ENCODE measurements at regions not wholly inside any gene's neighbourhood (a gene's known extent, or its start where the extent isn't known, plus 50 kb on each side); places are given as distances from the start of the nearest gene placed in this dataset.

- H3K9ac ChIP-seq (ENCODE audit: insufficient read depth, low read length, poor library complexity, severe bottlenecking) = no peak overlapping the region
- no peak overlapping the region for H3K4me2 ChIP-seq (replicated peaks; ENCODE audit: extremely low read depth, low read length, poor library complexity, severe bottlenecking)
- Mint-ChIP-seq H3K4me1 (no peaks in the 10 kb centered on the region), H3K9me3 (no peaks in the 10 kb centered on the region), H3K27ac (no peak overlapping the region), H3K27me3 (ENCODE audit: low read depth in 3 of 3) (no peaks in the 10 kb centered on the region), H3K4me3 (no peak overlapping the region), H3K36me3 (no peaks in the 10 kb centered on the region)
- H3K4me3 ChIP-seq (replicated peaks in 1 of 3; ENCODE audit: low read depth in 2 of 3, low read length in 3 of 3) = no peak overlapping the region
- no peaks in the 10 kb centered on the region for H3K79me2 ChIP-seq (ENCODE audit: insufficient read depth, low read length)
- H2AFZ ChIP-seq (ENCODE audit: insufficient read depth, low read depth, low read length, poor library complexity, severe bottlenecking) = no peak overlapping the region
- WGBS (ENCODE audit: insufficient coverage) = 94% methylated on average over 5 of the region's 9 CpGs
- TF ChIP-seq CTCF (IDR thresholded peaks at IDR 0.05) = no peak
- no peaks in the 10 kb centered on the region for H3K4me1 ChIP-seq (ENCODE audit: control insufficient read depth in 1 of 2, insufficient read depth in 2 of 2, low read length in 2 of 2)
- no peaks in the 10 kb centered on the region for H3K36me3 ChIP-seq (replicated peaks in 1 of 2; ENCODE audit: control insufficient read depth in 1 of 2, insufficient read depth in 2 of 2, low read length in 2 of 2)
- DNase-seq = no peak
- H3K9me3 ChIP-seq (replicated peaks in 1 of 2; ENCODE audit: control insufficient read depth in 1 of 2, insufficient read depth in 1 of 2, low read length in 2 of 2) = no peaks in the 10 kb centered on the region
- H3K27ac ChIP-seq (ENCODE audit: low read depth in 1 of 2, low read length in 2 of 2) = no peak overlapping the region
- H3K27me3 ChIP-seq (ENCODE audit: control insufficient read depth in 2 of 2, insufficient read depth in 2 of 2, low read length in 2 of 2) = no peaks in the 10 kb centered on the region
- H4K20me1 ChIP-seq (ENCODE audit: insufficient read depth, low read length) = no peaks in the 10 kb centered on the region
- intact Hi-C loops (cut with micrococcal nuclease) = no loop called here
Observed at GRCh38 chr7:109351493-109351892, 781.8 kb downstream of the DNAJB9 start.

GRCh38 chr7:109354000-109354399 lies 784.3 kb downstream of the DNAJB9 start:
- Mint-ChIP-seq H3K4me3 (no peak overlapping the region), H3K9me3 (no peaks in the 10 kb centered on the region), H3K27me3 (ENCODE audit: low read depth in 3 of 3) (no peaks in the 10 kb centered on the region), H3K27ac (no peak overlapping the region), H3K36me3 (no peaks in the 10 kb centered on the region), H3K4me1 (no peaks in the 10 kb centered on the region)
- Histone ChIP-seq H3K79me2 (ENCODE audit: insufficient read depth, low read length) (no peaks in the 10 kb centered on the region), H3K4me3 (replicated peaks in 1 of 3; ENCODE audit: low read depth in 2 of 3, low read length in 3 of 3) (no peak overlapping the region), H3K36me3 (replicated peaks in 1 of 2; ENCODE audit: control insufficient read depth in 1 of 2, insufficient read depth in 2 of 2, low read length in 2 of 2) (no peaks in the 10 kb centered on the region), H3K4me2 (replicated peaks; ENCODE audit: extremely low read depth, low read length, poor library complexity, severe bottlenecking) (no peak overlapping the region), H3K27ac (ENCODE audit: low read depth in 1 of 2, low read length in 2 of 2) (no peak overlapping the region), H3K9ac (ENCODE audit: insufficient read depth, low read length, poor library complexity, severe bottlenecking) (no peak overlapping the region), H3K9me3 (replicated peaks in 1 of 2; ENCODE audit: control insufficient read depth in 1 of 2, insufficient read depth in 1 of 2, low read length in 2 of 2) (no peaks in the 10 kb centered on the region), H2AFZ (ENCODE audit: insufficient read depth, low read depth, low read length, poor library complexity, severe bottlenecking) (no peak overlapping the region), H3K4me1 (ENCODE audit: control insufficient read depth in 1 of 2, insufficient read depth in 2 of 2, low read length in 2 of 2) (no peaks in the 10 kb centered on the region), H4K20me1 (ENCODE audit: insufficient read depth, low read length) (no peaks in the 10 kb centered on the region), H3K27me3 (ENCODE audit: control insufficient read depth in 2 of 2, insufficient read depth in 2 of 2, low read length in 2 of 2) (no peaks in the 10 kb centered on the region)
- WGBS (ENCODE audit: insufficient coverage) = 100% methylated on average over 2 of the region's 3 CpGs
- no peak for DNase-seq
- intact Hi-C loops (cut with micrococcal nuclease) = no loop called here
- no peak for TF ChIP-seq CTCF (IDR thresholded peaks at IDR 0.05)
